HG03108 (cell line): ENCODE measurements at regions not wholly inside any gene's neighbourhood (a gene's known extent, or its start where the extent isn't known, plus 50 kb on each side); places are given as distances from the start of the nearest gene placed in this dataset.

Source experiments
- ATAC-seq: cut with Tn5 transposase; IDR thresholded peaks from one replicate; pipeline ENCODE4 v1.9.1; 2021; ENCODE audit warnings: moderate library complexity; ENCODE audit not compliant: unreplicated experiment

GRCh38 chr11:130609121-130610035, 160.9 kb downstream of the ADAMTS15 start:
- ATAC-seq: no peak

GRCh38 chr11:130611791-130612251, 163.4 kb downstream of the ADAMTS15 start:
- ATAC-seq: no peak

GRCh38 chr11:130612291-130612851, 163.9 kb downstream of the ADAMTS15 start:
- ATAC-seq: no peak

- ATAC-seq: no peak
Measured at GRCh38 chr11:130613396-130613795, 165.0 kb downstream of the ADAMTS15 start.

GRCh38 chr11:130614591-130614990, 166.1 kb downstream of the ADAMTS15 start:
- no peak for ATAC-seq

GRCh38 chr11:130615561-130615960, 167.1 kb downstream of the ADAMTS15 start:
- ATAC-seq: no peak

- no peak for ATAC-seq
Measured at GRCh38 chr11:130616573-130616972, 168.1 kb downstream of the ADAMTS15 start.

GRCh38 chr11:130617001-130617400, 168.6 kb downstream of the ADAMTS15 start:
- no peak for ATAC-seq

- ATAC-seq: no peak
Measured at GRCh38 chr11:130620548-130620947, 172.1 kb downstream of the ADAMTS15 start.

- ATAC-seq: no peak
Measured at GRCh38 chr11:130622141-130622542, 173.7 kb downstream of the ADAMTS15 start.

- ATAC-seq: no peak
Measured at GRCh38 chr11:130623670-130624668, 175.5 kb downstream of the ADAMTS15 start.

GRCh38 chr11:130624971-130625544, 176.6 kb downstream of the ADAMTS15 start:
- no peak for ATAC-seq

GRCh38 chr11:130625578-130626306, 177.3 kb downstream of the ADAMTS15 start:
- no peak for ATAC-seq

- no peak for ATAC-seq
Measured at GRCh38 chr11:130629039-130629438, 180.6 kb downstream of the ADAMTS15 start.

GRCh38 chr11:130631119-130631518, 182.7 kb downstream of the ADAMTS15 start:
- ATAC-seq: no peak

GRCh38 chr11:130633466-130633865, 185.0 kb downstream of the ADAMTS15 start:
- ATAC-seq: no peak

GRCh38 chr11:130634186-130634585, 185.7 kb downstream of the ADAMTS15 start:
- ATAC-seq: no peak

- ATAC-seq: no peak
Measured at GRCh38 chr11:130634961-130635473, 186.6 kb downstream of the ADAMTS15 start.

GRCh38 chr11:130635937-130636630, 187.6 kb downstream of the ADAMTS15 start:
- no peak for ATAC-seq
